ENCODE measurements at regions not wholly inside any gene's neighbourhood (a gene's known extent, or its start where the extent isn't known, plus 50 kb on each side); places are given as distances from the start of the nearest gene placed in this dataset.

DNA sequence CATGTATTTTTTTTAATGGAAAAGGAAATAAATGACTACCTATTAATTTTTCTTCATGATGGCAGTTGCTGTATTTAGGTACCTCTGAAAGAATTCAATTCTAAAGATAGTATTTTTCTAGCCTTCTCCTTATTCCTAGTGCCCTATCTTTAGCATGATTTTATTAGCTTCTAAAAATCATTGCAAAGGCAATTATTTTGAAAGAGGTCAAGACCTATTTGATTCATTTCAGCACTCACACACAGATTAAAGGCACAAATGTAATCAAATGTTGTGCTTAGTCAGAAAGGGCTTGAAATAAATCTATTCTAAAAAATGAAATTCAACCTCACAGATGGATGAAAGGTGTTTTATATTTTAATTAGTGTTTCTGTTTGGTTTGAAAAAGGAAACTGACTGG, 74.8 kb upstream of the POF1B start:
- CTCF ChIA-PET (ENCODE audit: partially characterized antibody) = no interaction called here
- Histone ChIP-seq H2AK5ac (ENCODE audit: low read depth, low read length) (no peak overlapping the region), H3K56ac (replicated peaks; ENCODE audit: insufficient read length, low read depth, low read length) (no peak overlapping the region), H2AFZ (ENCODE audit: low read length) (no peak overlapping the region), H3K23ac (ENCODE audit: insufficient read length) (no peak overlapping the region), H3K4me1 (replicated peaks in 1 of 4; ENCODE audit: control insufficient read depth in 3 of 4, insufficient read depth in 4 of 4, low read length in 3 of 4) (no peaks in the 10 kb centered on the region), H3K36me3 (ENCODE audit: control insufficient read depth in 2 of 4, insufficient read depth in 4 of 4, low read length in 3 of 4) (no peaks in the 10 kb centered on the region), H3K23me2 (ENCODE audit: low read depth, low read length) (no peaks in the 10 kb centered on the region), H4K8ac (ENCODE audit: extremely low read depth, insufficient read depth, low read length) (no peak overlapping the region), H3K4me3 (ENCODE audit: extremely low read depth in 1 of 4, insufficient read depth in 2 of 4, low read depth in 3 of 4, low read length in 4 of 4) (no peak overlapping the region), H3K14ac (ENCODE audit: insufficient read length) (no peak overlapping the region), H4K20me1 (replicated peaks in 1 of 2; ENCODE audit: control insufficient read depth in 1 of 2, insufficient read depth in 2 of 2, low read length in 2 of 2) (no peaks in the 10 kb centered on the region), H3K27ac (ENCODE audit: low read depth, low read length) (no peak overlapping the region), H2BK12ac (ENCODE audit: low read depth, low read length) (no peak overlapping the region), H4K5ac (ENCODE audit: insufficient read length, low read depth, low read length) (no peak overlapping the region), H3K18ac (ENCODE audit: extremely low read depth, low read length) (no peak overlapping the region), H2BK20ac (ENCODE audit: low read length) (no peak overlapping the region), H3K4me2 (ENCODE audit: insufficient read depth in 1 of 2, low read depth in 2 of 2, low read length in 2 of 2) (no peak overlapping the region), H3K9me3 (ENCODE audit: insufficient read depth in 2 of 2, low read depth in 1 of 2, low read length in 1 of 2) (no peaks in the 10 kb centered on the region), H2BK15ac (ENCODE audit: low read length) (no peak overlapping the region), H2BK5ac (ENCODE audit: low read depth, low read length) (no peak overlapping the region), H3K27me3 (replicated peaks in 1 of 4; ENCODE audit: control insufficient read depth in 3 of 4, extremely low read depth in 1 of 4, insufficient read depth in 3 of 4, low read length in 3 of 4) (no peaks in the 10 kb centered on the region), H3K79me1 (ENCODE audit: low read depth, low read length) (no peaks in the 10 kb centered on the region), H3K9ac (replicated peaks in 1 of 4; ENCODE audit: extremely low read depth in 1 of 4, low read depth in 3 of 4, low read length in 3 of 4) (no peak overlapping the region), H2BK120ac (replicated peaks; ENCODE audit: low read depth, low read length) (no peak overlapping the region), H4K91ac (replicated peaks; ENCODE audit: insufficient read length, low read length) (no peak overlapping the region), H3K4ac (replicated peaks; ENCODE audit: insufficient read length, low read depth, low read length) (no peak overlapping the region), H3K79me2 (ENCODE audit: control insufficient read depth in 1 of 2, insufficient read depth in 2 of 2, low read length in 2 of 2) (no peaks in the 10 kb centered on the region)
- DNase-seq (ENCODE audit: low read depth in 1 of 2, low spot score in 2 of 2) = no peak
- no peak for TF ChIP-seq MAFK (IDR thresholded peaks at IDR 0.05; ENCODE audit: low read depth, low read length)
- no peak for TF ChIP-seq ZNF274 (IDR thresholded peaks at IDR 0.05; ENCODE audit: borderline replicate concordance, extremely low read depth, low read length)
- no peak for TF ChIP-seq GABPA (IDR thresholded peaks at IDR 0.05; ENCODE audit: borderline replicate concordance, insufficient read depth, low read length)
- no peak for TF ChIP-seq RXRA (IDR thresholded peaks at IDR 0.05; ENCODE audit: insufficient read depth, low read depth, low read length)
- no peak for TF ChIP-seq HDAC6 (IDR thresholded peaks at IDR 0.05; ENCODE audit: low read depth, low read length)
- TF ChIP-seq RBBP5 (IDR thresholded peaks at IDR 0.05; ENCODE audit: borderline replicate concordance, low read depth, low read length) = no peak
- TF ChIP-seq JUND (IDR thresholded peaks at IDR 0.05; ENCODE audit: low read length) = no peak
- POLR2A ChIA-PET (ENCODE audit: partially characterized antibody) = no interaction called here
- no peak for FAIRE-seq
